ENCODE measurements at regions not wholly inside any gene's neighbourhood (a gene's known extent, or its start where the extent isn't known, plus 50 kb on each side); places are given as distances from the start of the nearest gene placed in this dataset.

DNA sequence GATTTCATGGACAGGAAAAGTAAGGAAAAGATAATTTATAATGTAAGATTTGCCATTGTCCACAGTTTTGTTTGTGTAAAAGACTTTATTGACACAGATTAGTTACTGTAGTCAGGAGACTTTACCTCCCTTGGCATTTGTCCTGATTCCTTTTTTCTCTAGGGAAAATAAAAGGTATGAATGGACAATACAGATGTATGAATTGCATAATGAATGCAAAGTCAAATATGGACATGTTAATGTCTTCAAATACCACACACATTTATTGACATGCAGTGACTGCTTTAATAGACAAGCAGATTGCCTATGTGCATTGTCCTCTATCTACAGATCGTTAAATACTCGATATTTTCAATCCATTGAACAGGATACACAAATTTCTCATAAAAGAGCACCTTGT is 999.7 kb upstream of the SEL1L start:
- no peak overlapping the region for H3K4me3 ChIP-seq (ENCODE audit: low read depth, low read length)
- TF ChIP-seq, protein P1, sequence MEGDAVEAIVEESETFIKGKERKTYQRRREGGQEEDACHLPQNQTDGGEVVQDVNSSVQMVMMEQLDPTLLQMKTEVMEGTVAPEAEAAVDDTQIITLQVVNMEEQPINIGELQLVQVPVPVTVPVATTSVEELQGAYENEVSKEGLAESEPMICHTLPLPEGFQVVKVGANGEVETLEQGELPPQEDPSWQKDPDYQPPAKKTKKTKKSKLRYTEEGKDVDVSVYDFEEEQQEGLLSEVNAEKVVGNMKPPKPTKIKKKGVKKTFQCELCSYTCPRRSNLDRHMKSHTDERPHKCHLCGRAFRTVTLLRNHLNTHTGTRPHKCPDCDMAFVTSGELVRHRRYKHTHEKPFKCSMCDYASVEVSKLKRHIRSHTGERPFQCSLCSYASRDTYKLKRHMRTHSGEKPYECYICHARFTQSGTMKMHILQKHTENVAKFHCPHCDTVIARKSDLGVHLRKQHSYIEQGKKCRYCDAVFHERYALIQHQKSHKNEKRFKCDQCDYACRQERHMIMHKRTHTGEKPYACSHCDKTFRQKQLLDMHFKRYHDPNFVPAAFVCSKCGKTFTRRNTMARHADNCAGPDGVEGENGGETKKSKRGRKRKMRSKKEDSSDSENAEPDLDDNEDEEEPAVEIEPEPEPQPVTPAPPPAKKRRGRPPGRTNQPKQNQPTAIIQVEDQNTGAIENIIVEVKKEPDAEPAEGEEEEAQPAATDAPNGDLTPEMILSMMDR (IDR thresholded peaks at IDR 0.05; ENCODE audit: control insufficient read depth, extremely low read depth, insufficient read depth), result no peak
- no peak for DNase-seq (ENCODE audit: low read depth)

DNA sequence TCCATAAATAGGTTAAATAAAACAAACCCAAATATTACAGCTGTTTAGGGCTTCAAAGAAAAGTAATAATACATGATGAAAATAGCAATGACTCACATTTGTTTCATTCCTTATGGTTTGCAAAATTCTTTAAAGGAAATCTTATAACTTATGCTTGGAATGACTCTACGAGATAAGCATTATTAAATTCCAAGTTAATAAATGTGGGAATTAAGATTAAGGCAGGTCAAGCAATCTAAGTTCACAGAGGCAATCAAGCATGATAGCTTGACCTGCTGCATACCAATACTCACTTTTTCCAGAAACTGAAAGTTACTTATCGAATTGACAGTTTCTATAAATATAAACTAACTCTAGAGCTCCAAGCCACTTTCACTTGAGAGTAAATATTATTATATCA is 1002.9 kb upstream of the SEL1L start:
- DNase-seq (ENCODE audit: low read depth), result no peak
- H3K4me3 ChIP-seq (ENCODE audit: low read depth, low read length), result no peak overlapping the region
- TF ChIP-seq, protein P1 (IDR thresholded peaks at IDR 0.05; ENCODE audit: control insufficient read depth, extremely low read depth, insufficient read depth), result no peak

DNA sequence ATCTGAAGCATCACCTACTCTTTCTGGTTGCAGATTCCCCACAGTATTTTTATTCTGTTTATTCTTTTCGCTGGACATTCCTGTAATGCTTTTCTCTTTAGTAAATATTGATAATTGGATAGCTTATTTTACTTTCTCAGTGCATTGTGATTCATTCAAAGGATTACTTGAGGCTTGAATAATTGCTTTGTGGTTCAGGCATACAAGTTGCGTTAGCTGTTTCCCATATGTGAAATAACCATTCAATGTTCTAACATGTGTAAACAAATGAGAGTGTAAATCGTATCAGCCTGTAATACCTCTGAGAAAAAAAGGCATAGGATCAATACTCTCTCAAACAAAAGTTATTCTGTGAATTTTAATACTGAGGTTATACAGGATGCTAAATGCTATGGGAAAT is 1004.2 kb upstream of the SEL1L start:
- TF ChIP-seq, protein P1 (IDR thresholded peaks at IDR 0.05; ENCODE audit: control insufficient read depth, extremely low read depth, insufficient read depth), result no peak
- no peak overlapping the region for H3K4me3 ChIP-seq (ENCODE audit: low read depth, low read length)
- no peak for DNase-seq (ENCODE audit: low read depth)

DNA sequence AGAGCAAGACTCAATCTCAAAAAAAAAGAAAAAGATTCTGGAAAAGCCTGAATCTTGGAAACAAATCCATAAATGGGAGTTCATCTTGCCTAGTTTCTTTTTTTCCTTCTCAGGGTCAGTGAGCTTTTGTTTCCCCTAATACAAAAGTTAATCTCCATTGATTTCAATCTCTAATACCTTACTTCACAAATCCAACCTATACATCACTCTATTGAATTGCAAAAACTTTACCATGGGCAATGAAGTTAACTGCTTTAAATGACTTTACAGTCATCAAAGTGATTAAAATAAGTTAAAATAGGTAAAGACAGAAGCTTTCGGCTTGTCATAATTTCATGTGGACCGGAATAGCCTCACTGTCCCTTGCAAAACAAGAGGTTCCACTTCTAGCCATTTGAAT is 1012.7 kb upstream of the SEL1L start:
- DNase-seq (ENCODE audit: low read depth), result no peak
- no peak overlapping the region for H3K4me3 ChIP-seq (ENCODE audit: low read depth, low read length)
- TF ChIP-seq, protein P1 (IDR thresholded peaks at IDR 0.05; ENCODE audit: control insufficient read depth, extremely low read depth, insufficient read depth), result no peak

DNA sequence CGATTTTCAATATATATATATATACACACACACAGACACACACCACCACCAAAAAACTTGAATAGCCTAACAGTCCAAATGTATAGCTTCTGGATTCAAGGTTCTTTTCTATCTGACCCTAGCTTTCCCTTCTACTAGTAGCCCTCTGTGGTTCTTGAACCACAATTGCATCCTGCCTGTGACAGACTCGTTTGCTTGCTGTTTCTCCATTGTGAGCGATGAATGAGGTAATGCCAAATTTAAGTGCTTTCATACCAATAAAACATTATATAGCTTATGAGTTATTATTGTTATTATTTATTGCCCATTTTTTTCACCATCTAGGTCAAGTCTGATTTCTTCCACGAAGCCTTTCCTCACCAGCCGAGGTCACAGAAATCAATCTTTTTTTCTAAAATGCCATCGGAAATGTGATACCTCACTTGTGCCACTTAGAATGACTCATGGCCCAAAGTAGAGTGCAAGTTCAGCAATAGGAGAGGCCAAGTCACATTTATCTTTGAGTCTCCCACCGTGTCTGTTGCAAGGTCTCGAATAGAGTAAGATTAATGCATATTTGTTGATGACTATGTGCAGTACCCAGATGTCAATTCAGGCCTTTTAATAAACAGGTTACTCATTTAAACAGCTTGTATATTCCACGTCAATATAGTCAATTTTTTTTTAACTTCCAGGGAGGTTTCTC is 1015.8 kb upstream of the SEL1L start:
- no peak for DNase-seq (ENCODE audit: low read depth)
- H3K4me3 ChIP-seq (ENCODE audit: low read depth, low read length), result no peak overlapping the region
- TF ChIP-seq, protein P1 (IDR thresholded peaks at IDR 0.05; ENCODE audit: control insufficient read depth, extremely low read depth, insufficient read depth), result no peak

DNA sequence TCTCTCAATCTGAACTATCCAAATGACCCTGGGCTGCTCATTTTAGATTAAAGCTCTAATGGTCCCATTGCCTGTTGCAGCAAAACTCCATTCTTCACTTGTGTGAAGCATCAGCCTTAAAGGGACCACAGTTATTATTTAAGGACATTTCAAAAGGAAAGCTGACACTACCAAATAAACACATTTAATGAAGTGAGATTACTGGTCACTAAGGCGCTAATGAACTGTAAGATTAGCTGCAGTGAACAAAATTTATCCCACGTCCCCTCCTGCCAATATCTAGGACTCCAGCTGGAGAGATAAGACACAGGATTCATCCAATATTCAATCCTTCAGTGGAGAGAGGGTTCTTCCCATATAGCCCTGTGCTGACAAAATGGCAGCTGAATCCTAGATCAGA is 1029.2 kb upstream of the SEL1L start:
- no peak for DNase-seq (ENCODE audit: low read depth)
- H3K4me3 ChIP-seq (ENCODE audit: low read depth, low read length), result no peak overlapping the region
- TF ChIP-seq, protein P1 (IDR thresholded peaks at IDR 0.05; ENCODE audit: control insufficient read depth, extremely low read depth, insufficient read depth), result no peak

DNA sequence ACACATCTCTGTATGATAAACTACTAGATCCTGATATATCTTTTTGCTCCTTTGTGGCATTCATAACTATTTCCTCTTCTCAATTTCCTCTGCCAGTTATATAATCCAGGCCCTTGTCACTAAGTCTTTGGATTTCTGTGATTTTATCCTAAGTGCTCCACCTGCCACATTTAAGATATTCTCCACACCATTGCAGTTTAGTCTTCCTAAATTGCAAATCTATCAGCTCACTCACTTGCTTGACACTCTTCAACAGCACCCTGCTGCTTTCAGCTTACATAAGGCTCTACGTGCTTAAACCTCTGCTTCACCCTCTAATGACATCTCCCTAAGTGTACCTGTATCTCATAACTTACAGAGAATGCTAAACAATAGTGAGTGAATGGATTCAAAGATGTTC is 1032.2 kb upstream of the SEL1L start:
- TF ChIP-seq, protein P1 (IDR thresholded peaks at IDR 0.05; ENCODE audit: control insufficient read depth, extremely low read depth, insufficient read depth), result no peak
- no peak for DNase-seq (ENCODE audit: low read depth)
- no peak overlapping the region for H3K4me3 ChIP-seq (ENCODE audit: low read depth, low read length)

Measured in LNCaP clone FGC (cell line).